Transverse colon (tissue), 4 donors: ENCODE measurements at regions not wholly inside any gene's neighbourhood (a gene's known extent, or its start where the extent isn't known, plus 50 kb on each side); places are given as distances from the start of the nearest gene placed in this dataset.

Experiments used
- DNase-seq: peaks from one replicate; pipeline ENCODE4 v3.0.0-alpha.2; 2019
- H3K27ac ChIP-seq, 4 donors: fragments of 200-600 bp; sonication (generic); 2 replicates each; pipeline ENCODE4 v1.5.1; 2016 to 2018; ENCODE audit warnings: inconsistent platforms in 4 of 4
- H3K27me3 ChIP-seq: fragments of 200-600 bp; sonication (generic); 2 replicates; pipeline ENCODE4 v1.5.1; 2017; ENCODE audit warnings: inconsistent platforms
- H3K36me3 ChIP-seq, 4 donors: fragments of 200-600 bp; sonication (generic); 2 replicates each; pipeline ENCODE4 v1.5.1; 2017 to 2019; ENCODE audit warnings: inconsistent platforms in 4 of 4
- H3K4me1 ChIP-seq, 4 donors: fragments of 200-600 bp; sonication (generic); 2 replicates each; pipeline ENCODE4 v1.5.1; 2017 to 2020; ENCODE audit warnings: inconsistent platforms in 4 of 4
- H3K4me3 ChIP-seq, 4 donors: fragments of 200-600 bp; sonication (generic); 1 replicate in 1 of 4; 2 replicates in 3 of 4; pipeline versions ENCODE4 v1.5.1 to v1.6.1; 2017 to 2019; ENCODE audit warnings: inconsistent platforms in 4 of 4
- H3K9me3 ChIP-seq, 2 donors: fragments of 200-600 bp; sonication (generic); 2 replicates each; pipeline ENCODE4 v1.5.1; 2017 to 2019; ENCODE audit warnings: inconsistent platforms in 2 of 2
- CTCF ChIP-seq, 5 experiments: fragments of 200-600 bp in 3 of 5; fragments of 450-650 bp in 2 of 5; sonication (generic) in 3 of 5; IDR thresholded peaks; 1 replicate in 2 of 5; 2 replicates in 3 of 5; pipeline ENCODE4 v1.5.1; 2016 to 2017; ENCODE audit warnings: antibody characterized with exemption in 5 of 5, inconsistent platforms in 3 of 5, mild to moderate bottlenecking in 2 of 5, moderate library complexity in 1 of 5
- EP300 ChIP-seq: sonication (generic); formaldehyde crosslinking; IDR thresholded peaks from one replicate; pipeline ENCODE4 v1.6.1; 2017; ENCODE audit warnings: antibody characterized with exemption, low read depth
- POLR2A ChIP-seq: fragments of 450-650 bp; IDR thresholded peaks from one replicate; pipeline ENCODE4 v1.6.1; 2016; ENCODE audit warnings: antibody characterized with exemption, mild to moderate bottlenecking, moderate library complexity
- POLR2AphosphoS5 ChIP-seq, 3 donors: sonication (generic); formaldehyde crosslinking; IDR thresholded peaks; one replicate each; pipeline ENCODE4 v1.6.1; 2016; ENCODE audit warnings: antibody characterized with exemption in 3 of 3
- WGBS, 2 donors: methylation state at CpG; one replicate each; pipeline ENCODE4 v1.1.5; 2018; ENCODE audit warnings: low coverage in 1 of 2; 5-methylcytosine and 5-hydroxymethylcytosine counted together
- in situ Hi-C, 4 donors: fragments of 200-750 bp; cut with MboI; loops; one replicate each; pipeline versions ENCODE4 v1.15.0 to v1.15.1; 2017; ENCODE audit warnings: low sequenced_read_pairs in 3 of 4, low pct_ligation_motif_present in 1 of 4, low pct_unique_long_range_greater_than_20kb in 1 of 4
- intact Hi-C: fragments of 100-400 bp; cut with DNase I; formaldehyde crosslinking; loops from one replicate; pipeline ENCODE4 v1.15.1; 2023; ENCODE audit warnings: low total_unique reads

- no peaks in the 10 kb centered on the region for H3K36me3 ChIP-seq
- H3K27me3 ChIP-seq: no peaks in the 10 kb centered on the region
- WGBS, 2 donors: 85 to 100% methylated on average over 4 to 5 of the region's 5 CpGs
- no peaks in the 10 kb centered on the region for H3K9me3 ChIP-seq
- intact Hi-C loops (no loop called here), in situ Hi-C loops (no loop called here)
- no peak overlapping the region for H3K4me3 ChIP-seq
- no peaks in the 10 kb centered on the region for H3K4me1 ChIP-seq
- DNase-seq: no peak
- no peak overlapping the region for H3K27ac ChIP-seq
- TF ChIP-seq POLR2AphosphoS5 (IDR thresholded peaks at IDR 0.05) (no peak), POLR2A (no peak), EP300 (no peak), CTCF (IDR thresholded peaks at IDR 0.05) (no peak)
These were observed 68.6 kb upstream of the ADGRG2 start for GRCh38 chrX:19190902-19191301.

GRCh38 chrX:19193565-19193964 lies 71.3 kb upstream of the ADGRG2 start:
- WGBS, 2 donors: 75% methylated on average over 8 of the region's 8 CpGs; no CpG with 5 or more reads in 1 of the 2 donors
- no peak for DNase-seq
- H3K4me3 ChIP-seq: no peak overlapping the region
- H3K4me1 ChIP-seq: no peaks in the 10 kb centered on the region
- no peaks in the 10 kb centered on the region for H3K9me3 ChIP-seq
- no peak overlapping the region for H3K27ac ChIP-seq
- in situ Hi-C loops: no loop called here
- H3K36me3 ChIP-seq: no peaks in the 10 kb centered on the region
- TF ChIP-seq POLR2A: no peak
- TF ChIP-seq EP300: no peak
- no peak for TF ChIP-seq CTCF (IDR thresholded peaks at IDR 0.05)
- no peak for TF ChIP-seq POLR2AphosphoS5 (IDR thresholded peaks at IDR 0.05)
- intact Hi-C loops: no loop called here
- H3K27me3 ChIP-seq: no peaks in the 10 kb centered on the region

- 55 to 65% methylated on average over 4 to 9 of the region's 9 CpGs for WGBS, 2 donors
- no peaks in the 10 kb centered on the region for H3K9me3 ChIP-seq
- TF ChIP-seq POLR2A (no peak), CTCF (IDR thresholded peaks at IDR 0.05) (no peak), EP300 (no peak), POLR2AphosphoS5 (IDR thresholded peaks at IDR 0.05) (no peak)
These were observed 72.3 kb upstream of the ADGRG2 start for GRCh38 chrX:19194285-19195242.

GRCh38 chrX:19195243-19195610 lies 73.0 kb upstream of the ADGRG2 start:
- DNase-seq: no peak
- no peaks in the 10 kb centered on the region for H3K4me1 ChIP-seq
- no peaks in the 10 kb centered on the region for H3K9me3 ChIP-seq
- H3K36me3 ChIP-seq: no peaks in the 10 kb centered on the region
- in situ Hi-C loops (no loop called here), intact Hi-C loops (no loop called here)
- TF ChIP-seq CTCF (IDR thresholded peaks at IDR 0.05) (no peak), EP300 (no peak), POLR2A (no peak), POLR2AphosphoS5 (IDR thresholded peaks at IDR 0.05) (no peak)
- no peak overlapping the region for H3K27ac ChIP-seq
- H3K27me3 ChIP-seq: no peaks in the 10 kb centered on the region
- WGBS, 2 donors: 40 to 58% methylated on average over 1 to 11 of the region's 11 CpGs
- no peak overlapping the region for H3K4me3 ChIP-seq

More at GRCh38 chrX:19194285-19195242, 72.3 kb upstream of the ADGRG2 start:
- Histone ChIP-seq H3K27me3 (no peaks in the 10 kb centered on the region), H3K4me1 (no peaks in the 10 kb centered on the region), H3K4me3 (no peak overlapping the region), H3K36me3 (no peaks in the 10 kb centered on the region), H3K27ac (no peak overlapping the region)
- no peak for DNase-seq
- intact Hi-C loops: no loop called here
- in situ Hi-C loops: no loop called here
